ENCODE measurements at regions not wholly inside any gene's neighbourhood (a gene's known extent, or its start where the extent isn't known, plus 50 kb on each side); places are given as distances from the start of the nearest gene placed in this dataset.

DNA sequence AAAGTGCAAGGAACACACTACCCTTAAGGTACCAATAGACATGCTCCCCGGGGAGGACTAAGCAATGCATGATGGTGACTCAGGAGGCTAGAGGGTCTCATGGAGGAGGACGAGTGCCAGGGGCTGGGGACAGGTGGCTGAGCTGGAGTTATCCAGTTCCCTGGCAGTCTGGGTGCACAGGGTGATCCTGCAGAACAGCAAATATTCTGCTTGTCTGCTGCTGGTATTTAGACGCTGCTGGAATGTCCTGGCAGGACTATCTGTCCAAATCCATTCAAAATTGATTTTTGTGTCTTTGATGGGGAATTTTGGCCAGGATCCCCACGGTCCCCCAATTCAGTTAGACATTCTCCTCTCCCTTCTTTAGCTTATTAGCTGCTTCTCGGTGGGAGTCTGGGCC, 138.7 kb downstream of the C12orf75 start:
- H3K9ac ChIP-seq: no peak overlapping the region
- H3K79me2 ChIP-seq: no peaks in the 10 kb centered on the region
- H3K4me1 ChIP-seq: peaks cover 49% of the 10 kb centered on the region
- no peak overlapping the region for H3K4me3 ChIP-seq (ENCODE audit: low read depth, low read length)
- no peak overlapping the region for H3K4me2 ChIP-seq (ENCODE audit: low read length)
- H3K27ac ChIP-seq: peak overlapping the region; percentile 62
- no peaks in the 10 kb centered on the region for H3K27me3 ChIP-seq (ENCODE audit: control insufficient read depth, insufficient read depth, low read length)
- no peaks in the 10 kb centered on the region for H3K9me3 ChIP-seq (ENCODE audit: control insufficient read depth, low read length)
- peak overlapping the region; percentile 48 for H2AFZ ChIP-seq
- TF ChIP-seq CTCF (IDR thresholded peaks at IDR 0.05): no peak
- H3K36me3 ChIP-seq (ENCODE audit: control insufficient read depth, insufficient read depth, low read length): no peaks in the 10 kb centered on the region

DNA sequence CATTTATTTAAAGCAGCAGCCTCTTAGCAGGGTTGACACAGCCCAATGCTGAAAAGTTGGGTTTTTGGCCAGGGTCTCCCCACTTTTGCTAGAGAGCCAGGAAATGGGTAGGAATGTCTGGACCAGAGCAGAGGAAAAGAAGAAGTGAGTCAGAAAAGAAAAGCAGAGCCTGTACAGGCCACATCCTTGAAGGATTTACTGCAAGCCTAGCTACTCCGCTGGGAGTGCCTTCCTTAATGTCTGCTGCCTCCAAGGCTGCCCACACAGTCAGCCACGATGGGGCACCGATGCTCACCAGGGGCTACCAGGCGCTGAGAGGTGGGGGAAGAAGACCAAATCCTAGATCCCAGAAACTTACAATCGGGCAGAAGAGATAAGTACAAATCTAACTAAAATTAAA, 139.2 kb downstream of the C12orf75 start:
- peaks cover 47% of the 10 kb centered on the region for H3K4me1 ChIP-seq
- peak overlapping the region; percentile 48 for H2AFZ ChIP-seq
- H3K27me3 ChIP-seq (ENCODE audit: control insufficient read depth, insufficient read depth, low read length): no peaks in the 10 kb centered on the region
- H3K4me2 ChIP-seq (ENCODE audit: low read length): no peak overlapping the region
- no peaks in the 10 kb centered on the region for H3K36me3 ChIP-seq (ENCODE audit: control insufficient read depth, insufficient read depth, low read length)
- TF ChIP-seq CTCF (IDR thresholded peaks at IDR 0.05): no peak
- H3K79me2 ChIP-seq: no peaks in the 10 kb centered on the region
- peak overlapping the region; percentile 62 for H3K27ac ChIP-seq
- no peak overlapping the region for H3K4me3 ChIP-seq (ENCODE audit: low read depth, low read length)
- H3K9ac ChIP-seq: no peak overlapping the region
- no peaks in the 10 kb centered on the region for H3K9me3 ChIP-seq (ENCODE audit: control insufficient read depth, low read length)

DNA sequence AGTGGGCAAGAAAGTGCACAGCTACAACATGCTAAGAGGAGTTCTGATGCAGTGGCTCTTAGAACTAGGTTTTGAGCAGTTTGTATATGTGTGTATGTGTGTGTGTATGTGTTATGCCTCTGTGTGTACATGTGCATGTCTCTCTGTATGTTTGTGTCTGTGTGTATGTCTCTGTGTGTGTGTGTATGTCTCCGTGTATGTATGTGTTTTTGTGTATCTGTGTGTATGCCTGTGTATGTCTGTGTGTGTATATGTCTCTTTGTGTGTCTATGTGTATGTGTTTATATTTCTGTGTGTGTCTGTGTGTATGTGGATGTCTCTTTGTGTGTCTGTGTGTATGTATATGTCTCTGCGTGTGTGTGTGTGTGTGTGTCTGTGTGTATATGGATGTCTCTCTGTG, 139.6 kb downstream of the C12orf75 start:
- Histone ChIP-seq H3K9ac (no peak overlapping the region), H3K36me3 (ENCODE audit: control insufficient read depth, insufficient read depth, low read length) (no peaks in the 10 kb centered on the region), H3K4me3 (ENCODE audit: low read depth, low read length) (no peak overlapping the region), H3K4me2 (ENCODE audit: low read length) (no peak overlapping the region), H2AFZ (peak overlapping the region; percentile 48), H3K9me3 (ENCODE audit: control insufficient read depth, low read length) (no peaks in the 10 kb centered on the region), H3K4me1 (peaks cover 45% of the 10 kb centered on the region), H3K27ac (no peak overlapping the region), H3K27me3 (ENCODE audit: control insufficient read depth, insufficient read depth, low read length) (no peaks in the 10 kb centered on the region), H3K79me2 (no peaks in the 10 kb centered on the region)
- no peak for TF ChIP-seq CTCF (IDR thresholded peaks at IDR 0.05)

DNA sequence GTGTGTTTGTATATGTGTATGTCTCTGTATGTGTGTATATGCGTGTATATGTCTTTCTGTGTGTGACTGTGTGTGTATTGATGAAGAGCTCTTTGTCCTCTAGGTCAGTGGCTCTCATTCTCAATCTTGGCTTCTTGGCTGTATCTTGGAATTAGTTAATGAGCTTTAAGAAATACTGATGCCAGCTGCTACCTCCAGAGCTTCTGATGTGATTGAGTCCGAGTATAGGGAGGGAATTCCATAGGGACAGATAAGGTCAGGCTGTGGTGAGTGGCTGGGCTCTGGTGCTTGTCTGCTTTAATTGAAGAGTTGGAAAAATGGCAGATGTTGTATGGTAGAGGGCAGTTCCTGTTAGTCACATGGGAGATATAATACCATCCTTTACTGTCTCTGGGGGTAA, 140.1 kb downstream of the C12orf75 start:
- Histone ChIP-seq H3K36me3 (ENCODE audit: control insufficient read depth, insufficient read depth, low read length) (no peaks in the 10 kb centered on the region), H3K4me3 (ENCODE audit: low read depth, low read length) (no peak overlapping the region), H3K9ac (no peak overlapping the region), H3K27me3 (ENCODE audit: control insufficient read depth, insufficient read depth, low read length) (no peaks in the 10 kb centered on the region), H3K27ac (no peak overlapping the region), H2AFZ (no peak overlapping the region), H3K4me1 (peaks cover 45% of the 10 kb centered on the region), H3K4me2 (ENCODE audit: low read length) (no peak overlapping the region), H3K9me3 (ENCODE audit: control insufficient read depth, low read length) (no peaks in the 10 kb centered on the region), H3K79me2 (no peaks in the 10 kb centered on the region)
- TF ChIP-seq CTCF (IDR thresholded peaks at IDR 0.05): no peak

GRCh38 chr12:105474672-105475071, 144.2 kb downstream of the C12orf75 start:
- H2AFZ ChIP-seq: peak overlapping the region; percentile 18
- H3K4me2 ChIP-seq (ENCODE audit: low read length): no peak overlapping the region
- no peak overlapping the region for H3K4me3 ChIP-seq (ENCODE audit: low read depth, low read length)
- H3K9me3 ChIP-seq (ENCODE audit: control insufficient read depth, low read length): no peaks in the 10 kb centered on the region
- no peaks in the 10 kb centered on the region for H3K36me3 ChIP-seq (ENCODE audit: control insufficient read depth, insufficient read depth, low read length)
- no peak for TF ChIP-seq CTCF (IDR thresholded peaks at IDR 0.05)
- no peaks in the 10 kb centered on the region for H3K79me2 ChIP-seq
- H3K27ac ChIP-seq: no peak overlapping the region
- H3K27me3 ChIP-seq (ENCODE audit: control insufficient read depth, insufficient read depth, low read length): no peaks in the 10 kb centered on the region
- no peak overlapping the region for H3K9ac ChIP-seq
- peaks cover 22% of the 10 kb centered on the region for H3K4me1 ChIP-seq
